ENCODE measurements at regions not wholly inside any gene's neighbourhood (a gene's known extent, or its start where the extent isn't known, plus 50 kb on each side); places are given as distances from the start of the nearest gene placed in this dataset.
"Not testable (repeated sequence)": the region's sequence is repeated elsewhere in the genome, so short reads cannot be mapped to it uniquely, and the experiment has no call there.

GRCh38 chr10:120051671-120052070 lies 159.1 kb downstream of the SEC23IP start:
- DNase-seq: no peak

- DNase-seq: no peak
Measured at GRCh38 chr10:120052964-120053702, 160.6 kb downstream of the SEC23IP start.

- not testable (repeated sequence) for DNase-seq
Measured at GRCh38 chr10:120059790-120060189, 167.3 kb downstream of the SEC23IP start.

GRCh38 chr10:120067427-120067826 lies 174.9 kb downstream of the SEC23IP start:
- no peak for DNase-seq

GRCh38 chr10:120069700-120070099 lies 177.2 kb downstream of the SEC23IP start:
- DNase-seq: no peak

GRCh38 chr10:120075349-120075748 lies 182.8 kb downstream of the SEC23IP start:
- peak; percentile 1 to 56 for DNase-seq

- DNase-seq: no peak
Measured at GRCh38 chr10:120076996-120077706, 184.6 kb downstream of the SEC23IP start.

GRCh38 chr10:120077707-120078492 lies 185.4 kb downstream of the SEC23IP start:
- no peak for DNase-seq

- peak; percentile 4 to 59 for DNase-seq
Measured at GRCh38 chr10:120085096-120085796, 192.7 kb downstream of the SEC23IP start.

- no peak for DNase-seq
Measured at GRCh38 chr10:120086066-120086465, 193.5 kb downstream of the SEC23IP start.

- DNase-seq: no peak
Measured at GRCh38 chr10:120087109-120087508, 194.6 kb downstream of the SEC23IP start.

- DNase-seq: no peak
Measured at GRCh38 chr10:120095875-120096274, 203.3 kb downstream of the SEC23IP start.

GRCh38 chr10:120097766-120098165 lies 205.2 kb downstream of the SEC23IP start:
- DNase-seq: no peak

- DNase-seq: no peak
Measured at GRCh38 chr10:120098232-120098930, 205.9 kb downstream of the SEC23IP start.

- DNase-seq: no peak
Measured at GRCh38 chr10:120103738-120104560, 211.4 kb downstream of the SEC23IP start.

GRCh38 chr10:120105001-120105400 lies 212.5 kb downstream of the SEC23IP start:
- no peak for DNase-seq

- DNase-seq: no peak
Measured at GRCh38 chr10:120105492-120105891, 213.0 kb downstream of the SEC23IP start.

GRCh38 chr10:120108916-120109315 lies 216.4 kb downstream of the SEC23IP start:
- no peak for DNase-seq

- DNase-seq: not testable (repeated sequence)
Measured at GRCh38 chr10:120109725-120110124, 217.2 kb downstream of the SEC23IP start.

- DNase-seq: no peak
Measured at GRCh38 chr10:120110196-120110595, 217.7 kb downstream of the SEC23IP start.

- DNase-seq: no peak
Measured at GRCh38 chr10:120111628-120112027, 219.1 kb downstream of the SEC23IP start.
